ENCODE measurements at regions not wholly inside any gene's neighbourhood (a gene's known extent, or its start where the extent isn't known, plus 50 kb on each side); places are given as distances from the start of the nearest gene placed in this dataset.

DNA sequence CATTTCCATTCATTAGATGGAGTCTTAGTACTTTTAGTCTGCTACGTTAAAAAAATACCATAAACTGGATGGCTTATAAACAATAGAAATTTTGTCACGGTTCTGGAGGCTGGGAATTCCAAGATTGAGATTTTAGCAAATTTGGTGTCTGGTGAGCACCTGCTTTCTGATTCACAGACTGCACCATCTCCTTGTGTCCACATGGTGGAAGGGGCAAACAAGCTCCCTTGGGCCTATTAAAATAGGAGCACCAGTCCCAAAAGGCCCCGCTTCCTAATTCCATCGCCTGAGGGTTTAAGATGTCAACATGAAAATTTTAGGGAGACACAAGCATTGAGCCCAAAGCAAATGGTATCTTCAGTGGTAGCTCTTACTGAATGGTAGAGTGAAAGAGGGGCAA lies 120.5 kb upstream of the MAP9 start:
- TF ChIP-seq, protein P1, sequence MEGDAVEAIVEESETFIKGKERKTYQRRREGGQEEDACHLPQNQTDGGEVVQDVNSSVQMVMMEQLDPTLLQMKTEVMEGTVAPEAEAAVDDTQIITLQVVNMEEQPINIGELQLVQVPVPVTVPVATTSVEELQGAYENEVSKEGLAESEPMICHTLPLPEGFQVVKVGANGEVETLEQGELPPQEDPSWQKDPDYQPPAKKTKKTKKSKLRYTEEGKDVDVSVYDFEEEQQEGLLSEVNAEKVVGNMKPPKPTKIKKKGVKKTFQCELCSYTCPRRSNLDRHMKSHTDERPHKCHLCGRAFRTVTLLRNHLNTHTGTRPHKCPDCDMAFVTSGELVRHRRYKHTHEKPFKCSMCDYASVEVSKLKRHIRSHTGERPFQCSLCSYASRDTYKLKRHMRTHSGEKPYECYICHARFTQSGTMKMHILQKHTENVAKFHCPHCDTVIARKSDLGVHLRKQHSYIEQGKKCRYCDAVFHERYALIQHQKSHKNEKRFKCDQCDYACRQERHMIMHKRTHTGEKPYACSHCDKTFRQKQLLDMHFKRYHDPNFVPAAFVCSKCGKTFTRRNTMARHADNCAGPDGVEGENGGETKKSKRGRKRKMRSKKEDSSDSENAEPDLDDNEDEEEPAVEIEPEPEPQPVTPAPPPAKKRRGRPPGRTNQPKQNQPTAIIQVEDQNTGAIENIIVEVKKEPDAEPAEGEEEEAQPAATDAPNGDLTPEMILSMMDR (conservative IDR thresholded peaks at IDR 0.05) = no peak; the same call in 1 of the 2 replicates
- no peak for TF ChIP-seq ZFX (IDR thresholded peaks at IDR 0.05)
- H3K27ac ChIP-seq = no peak overlapping the region

DNA sequence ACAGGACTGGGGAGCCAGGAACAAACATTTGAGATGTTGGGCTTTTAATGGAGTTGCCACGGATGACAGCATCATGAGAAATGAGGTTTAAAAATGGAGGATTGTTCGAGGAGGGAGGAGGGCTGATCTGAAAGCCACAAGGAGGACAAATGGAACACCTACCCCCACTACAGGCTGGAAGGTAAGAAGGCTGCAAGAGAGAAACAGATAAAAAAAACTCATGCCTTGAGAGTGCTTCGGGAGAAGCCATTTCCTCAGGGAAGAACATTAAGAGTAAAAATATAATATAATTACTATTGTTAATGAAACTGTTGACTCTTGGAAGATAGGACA lies 119.5 kb upstream of the MAP9 start:
- no peak for TF ChIP-seq ZFX (IDR thresholded peaks at IDR 0.05)
- TF ChIP-seq, protein P1 (conservative IDR thresholded peaks at IDR 0.05) = no peak
- H3K27ac ChIP-seq = no peak overlapping the region

DNA sequence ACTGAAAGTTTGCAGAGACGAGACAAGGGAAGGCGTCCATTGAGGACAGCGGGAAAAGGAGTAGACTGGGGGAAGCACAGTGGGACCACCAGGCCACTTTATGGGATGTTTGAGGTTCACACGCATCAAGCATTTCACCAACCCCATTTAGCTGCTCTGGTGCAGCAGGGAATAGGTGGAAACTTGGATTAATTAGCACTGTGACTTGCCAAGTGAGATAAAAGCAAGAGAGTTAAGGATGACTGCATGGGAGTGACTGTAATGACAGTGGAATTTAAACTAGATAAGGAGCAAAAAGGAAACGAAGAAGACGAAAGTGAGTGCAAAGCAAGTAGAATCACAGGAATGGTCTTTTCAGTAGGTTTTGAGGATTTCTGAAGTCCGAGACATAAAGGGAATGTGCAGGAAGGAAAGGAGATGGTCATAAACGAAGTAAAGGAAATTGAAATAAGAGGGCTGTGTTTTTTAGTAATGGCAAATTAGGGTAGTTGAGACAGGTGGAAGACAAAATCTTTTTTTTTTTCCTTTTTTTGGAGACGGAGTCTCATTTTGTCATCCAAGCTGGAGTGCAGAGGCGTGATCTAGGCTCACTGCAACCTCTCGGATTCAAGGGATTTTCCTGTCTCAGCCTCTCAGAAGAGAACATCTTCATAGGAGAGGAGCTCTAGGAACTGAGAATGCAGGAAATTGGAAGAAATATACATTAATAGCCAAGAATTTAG lies 119.0 kb upstream of the MAP9 start:
- H3K27ac ChIP-seq = no peak overlapping the region
- TF ChIP-seq, protein P1 (conservative IDR thresholded peaks at IDR 0.05) = no peak
- TF ChIP-seq ZFX (IDR thresholded peaks at IDR 0.05) = no peak

DNA sequence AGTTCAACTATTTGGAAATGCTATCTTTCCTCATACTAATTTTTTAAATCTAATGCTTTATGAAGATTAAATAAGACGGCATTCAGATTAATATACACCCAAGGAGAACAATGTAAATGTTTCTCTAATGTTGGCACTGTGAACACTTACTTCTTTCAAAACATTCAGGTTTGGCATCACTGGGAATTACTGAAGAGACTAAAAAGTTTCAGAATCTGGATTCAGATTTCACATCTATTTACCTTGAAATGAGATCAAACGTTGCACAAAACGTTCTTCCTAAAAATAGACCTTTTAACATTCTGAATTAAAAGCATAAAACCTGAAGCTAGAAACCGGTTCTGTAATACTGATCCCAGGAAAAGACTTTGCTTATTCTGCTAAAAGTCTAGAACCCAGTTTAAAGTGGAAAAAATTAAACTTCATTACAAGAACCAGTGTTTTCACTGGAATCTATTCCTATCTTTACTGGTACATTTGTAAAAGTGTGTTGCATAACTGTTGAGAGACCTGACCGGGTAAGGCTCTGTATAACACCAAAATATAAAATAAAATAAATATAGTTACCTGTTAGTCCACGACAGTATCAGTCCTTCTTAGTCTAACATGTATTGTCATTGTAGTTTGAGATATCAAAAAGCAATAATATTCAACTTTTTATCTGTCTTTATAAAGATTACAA lies 117.4 kb upstream of the MAP9 start:
- no peak overlapping the region for H3K27ac ChIP-seq
- TF ChIP-seq, protein P1 (conservative IDR thresholded peaks at IDR 0.05) = no peak
- TF ChIP-seq ZFX (IDR thresholded peaks at IDR 0.05) = no peak

DNA sequence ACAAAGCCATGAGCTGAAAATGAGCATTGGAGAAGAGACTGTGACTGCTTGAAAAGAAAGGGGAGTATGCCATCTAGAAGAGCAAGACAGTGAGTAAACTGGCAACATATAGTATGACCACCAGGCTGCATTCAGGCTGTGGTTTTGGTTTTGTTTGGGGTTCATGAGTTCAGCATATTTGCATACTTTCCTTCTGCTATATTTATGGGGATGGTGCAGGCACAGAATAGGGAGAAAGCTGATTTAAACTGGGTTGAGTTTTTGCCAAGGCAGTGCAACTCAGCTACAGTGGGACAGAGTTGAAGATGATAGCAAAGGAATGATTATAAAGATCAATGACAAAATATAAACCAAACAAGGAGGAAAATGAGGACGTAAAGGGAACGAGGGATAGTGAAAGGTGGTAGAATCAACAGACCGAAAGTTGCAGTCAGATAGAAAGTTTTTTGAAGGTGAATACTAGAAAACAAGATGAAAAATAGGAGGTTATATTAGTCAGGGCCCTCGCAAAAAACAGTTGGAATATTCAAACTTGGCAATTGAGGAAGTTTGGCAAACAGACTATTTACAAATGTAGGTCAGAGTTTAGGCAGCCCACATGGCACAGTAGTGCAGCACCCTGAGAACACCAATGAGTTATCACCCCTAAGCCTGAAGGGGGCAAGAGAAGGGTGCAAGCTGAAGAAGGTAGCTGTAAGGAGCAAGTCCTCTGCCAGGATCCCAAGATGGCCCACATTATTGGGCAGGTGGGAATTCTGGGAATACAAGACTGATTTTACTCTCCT lies 114.8 kb upstream of the MAP9 start:
- no peak for TF ChIP-seq ZFX (IDR thresholded peaks at IDR 0.05)
- TF ChIP-seq, protein P1 (conservative IDR thresholded peaks at IDR 0.05) = no peak

DNA sequence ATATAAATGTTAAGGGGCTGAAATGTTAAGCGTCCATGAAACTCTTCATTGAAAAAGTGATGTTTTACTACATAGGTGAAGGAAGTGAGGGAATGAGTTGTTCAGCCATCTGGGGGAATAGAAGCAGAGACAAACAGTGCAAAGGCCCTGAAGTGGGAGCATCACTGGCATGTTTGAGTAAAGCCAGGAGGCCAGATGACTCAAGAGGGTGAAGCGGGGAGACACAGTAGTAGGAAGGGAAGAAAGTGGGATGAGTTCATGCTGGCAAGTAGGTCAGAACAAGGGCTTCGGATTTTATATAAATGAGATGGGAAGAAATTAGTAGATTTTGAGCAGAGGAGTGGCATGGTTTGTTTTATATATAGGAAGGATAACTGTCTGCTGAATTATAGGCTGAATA lies 112.5 kb upstream of the MAP9 start:
- TF ChIP-seq, protein P1 (conservative IDR thresholded peaks at IDR 0.05) = no peak
- no peak for TF ChIP-seq ZFX (IDR thresholded peaks at IDR 0.05)
- H3K27ac ChIP-seq = no peak overlapping the region

More for the DNA sequence above, 114.8 kb upstream of the MAP9 start:
- H3K27ac ChIP-seq = no peak overlapping the region

DNA sequence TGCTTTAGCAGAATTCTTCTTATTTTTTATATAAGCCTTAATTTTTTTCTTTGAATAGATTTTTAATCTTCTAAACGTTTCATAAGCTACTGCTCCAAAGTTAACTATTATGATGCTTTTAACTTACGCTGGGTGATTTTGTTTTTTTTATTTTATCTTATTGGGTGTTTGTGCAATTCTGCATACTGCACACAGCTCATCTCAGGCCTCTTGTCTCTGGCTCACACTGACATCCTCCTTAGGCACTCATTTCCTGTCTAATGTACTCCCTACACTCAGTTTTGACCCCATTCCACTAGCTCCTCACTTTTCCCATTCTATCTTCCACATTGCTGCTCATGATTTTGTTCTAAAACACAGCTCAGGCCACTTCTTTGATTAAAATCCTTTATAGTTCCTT lies 111.9 kb upstream of the MAP9 start:
- no peak overlapping the region for H3K27ac ChIP-seq
- TF ChIP-seq, protein P1 (conservative IDR thresholded peaks at IDR 0.05) = no peak
- TF ChIP-seq ZFX (IDR thresholded peaks at IDR 0.05) = no peak

All from C4-2B (cell line).